ENCODE measurements at regions not wholly inside any gene's neighbourhood (a gene's known extent, or its start where the extent isn't known, plus 50 kb on each side); places are given as distances from the start of the nearest gene placed in this dataset.

DNA sequence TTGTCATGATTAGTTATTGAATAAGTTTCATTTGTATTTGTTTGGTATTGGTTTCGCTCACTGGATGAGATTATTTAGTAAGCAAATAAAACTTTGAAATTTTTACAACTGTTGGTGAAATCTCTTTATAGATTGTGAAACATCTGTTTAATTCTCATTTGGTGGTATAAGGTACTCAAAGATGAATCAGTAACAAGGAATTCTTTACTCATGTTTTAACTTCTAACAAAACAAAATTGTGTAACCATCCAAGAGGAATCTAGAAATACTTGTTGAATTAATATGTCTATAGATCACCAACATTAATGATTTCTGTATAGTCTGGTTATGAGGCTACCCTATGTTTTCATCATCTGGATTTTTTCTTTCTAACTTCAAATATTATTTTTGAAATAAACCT, 62.8 kb upstream of the USP25 start:
- TF ChIP-seq, protein P1, sequence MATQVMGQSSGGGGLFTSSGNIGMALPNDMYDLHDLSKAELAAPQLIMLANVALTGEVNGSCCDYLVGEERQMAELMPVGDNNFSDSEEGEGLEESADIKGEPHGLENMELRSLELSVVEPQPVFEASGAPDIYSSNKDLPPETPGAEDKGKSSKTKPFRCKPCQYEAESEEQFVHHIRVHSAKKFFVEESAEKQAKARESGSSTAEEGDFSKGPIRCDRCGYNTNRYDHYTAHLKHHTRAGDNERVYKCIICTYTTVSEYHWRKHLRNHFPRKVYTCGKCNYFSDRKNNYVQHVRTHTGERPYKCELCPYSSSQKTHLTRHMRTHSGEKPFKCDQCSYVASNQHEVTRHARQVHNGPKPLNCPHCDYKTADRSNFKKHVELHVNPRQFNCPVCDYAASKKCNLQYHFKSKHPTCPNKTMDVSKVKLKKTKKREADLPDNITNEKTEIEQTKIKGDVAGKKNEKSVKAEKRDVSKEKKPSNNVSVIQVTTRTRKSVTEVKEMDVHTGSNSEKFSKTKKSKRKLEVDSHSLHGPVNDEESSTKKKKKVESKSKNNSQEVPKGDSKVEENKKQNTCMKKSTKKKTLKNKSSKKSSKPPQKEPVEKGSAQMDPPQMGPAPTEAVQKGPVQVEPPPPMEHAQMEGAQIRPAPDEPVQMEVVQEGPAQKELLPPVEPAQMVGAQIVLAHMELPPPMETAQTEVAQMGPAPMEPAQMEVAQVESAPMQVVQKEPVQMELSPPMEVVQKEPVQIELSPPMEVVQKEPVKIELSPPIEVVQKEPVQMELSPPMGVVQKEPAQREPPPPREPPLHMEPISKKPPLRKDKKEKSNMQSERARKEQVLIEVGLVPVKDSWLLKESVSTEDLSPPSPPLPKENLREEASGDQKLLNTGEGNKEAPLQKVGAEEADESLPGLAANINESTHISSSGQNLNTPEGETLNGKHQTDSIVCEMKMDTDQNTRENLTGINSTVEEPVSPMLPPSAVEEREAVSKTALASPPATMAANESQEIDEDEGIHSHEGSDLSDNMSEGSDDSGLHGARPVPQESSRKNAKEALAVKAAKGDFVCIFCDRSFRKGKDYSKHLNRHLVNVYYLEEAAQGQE (tag by site-specific recombination; IDR thresholded peaks at IDR 0.05) = no peak
- TF ChIP-seq MZF1 (tag by site-specific recombination; IDR thresholded peaks at IDR 0.05; ENCODE audit: borderline replicate concordance) = no peak
- TF ChIP-seq, protein P2, sequence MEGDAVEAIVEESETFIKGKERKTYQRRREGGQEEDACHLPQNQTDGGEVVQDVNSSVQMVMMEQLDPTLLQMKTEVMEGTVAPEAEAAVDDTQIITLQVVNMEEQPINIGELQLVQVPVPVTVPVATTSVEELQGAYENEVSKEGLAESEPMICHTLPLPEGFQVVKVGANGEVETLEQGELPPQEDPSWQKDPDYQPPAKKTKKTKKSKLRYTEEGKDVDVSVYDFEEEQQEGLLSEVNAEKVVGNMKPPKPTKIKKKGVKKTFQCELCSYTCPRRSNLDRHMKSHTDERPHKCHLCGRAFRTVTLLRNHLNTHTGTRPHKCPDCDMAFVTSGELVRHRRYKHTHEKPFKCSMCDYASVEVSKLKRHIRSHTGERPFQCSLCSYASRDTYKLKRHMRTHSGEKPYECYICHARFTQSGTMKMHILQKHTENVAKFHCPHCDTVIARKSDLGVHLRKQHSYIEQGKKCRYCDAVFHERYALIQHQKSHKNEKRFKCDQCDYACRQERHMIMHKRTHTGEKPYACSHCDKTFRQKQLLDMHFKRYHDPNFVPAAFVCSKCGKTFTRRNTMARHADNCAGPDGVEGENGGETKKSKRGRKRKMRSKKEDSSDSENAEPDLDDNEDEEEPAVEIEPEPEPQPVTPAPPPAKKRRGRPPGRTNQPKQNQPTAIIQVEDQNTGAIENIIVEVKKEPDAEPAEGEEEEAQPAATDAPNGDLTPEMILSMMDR (tag by site-specific recombination; IDR thresholded peaks at IDR 0.05) = no peak
- TF ChIP-seq ZNF707 (tag by site-specific recombination; IDR thresholded peaks at IDR 0.05) = no peak
- TF ChIP-seq ZNF366 (tag by site-specific recombination; conservative IDR thresholded peaks at IDR 0.05) = no peak
- TF ChIP-seq, protein P3, sequence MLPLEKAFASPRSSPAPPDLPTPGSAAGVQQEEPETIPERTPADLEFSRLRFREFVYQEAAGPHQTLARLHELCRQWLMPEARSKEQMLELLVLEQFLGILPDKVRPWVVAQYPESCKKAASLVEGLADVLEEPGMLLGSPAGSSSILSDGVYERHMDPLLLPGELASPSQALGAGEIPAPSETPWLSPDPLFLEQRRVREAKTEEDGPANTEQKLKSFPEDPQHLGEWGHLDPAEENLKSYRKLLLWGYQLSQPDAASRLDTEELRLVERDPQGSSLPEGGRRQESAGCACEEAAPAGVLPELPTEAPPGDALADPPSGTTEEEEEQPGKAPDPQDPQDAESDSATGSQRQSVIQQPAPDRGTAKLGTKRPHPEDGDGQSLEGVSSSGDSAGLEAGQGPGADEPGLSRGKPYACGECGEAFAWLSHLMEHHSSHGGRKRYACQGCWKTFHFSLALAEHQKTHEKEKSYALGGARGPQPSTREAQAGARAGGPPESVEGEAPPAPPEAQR (tag by site-specific recombination; IDR thresholded peaks at IDR 0.05) = no peak
- no peak for TF ChIP-seq ZNF16 (tag by site-specific recombination; IDR thresholded peaks at IDR 0.05; ENCODE audit: low read depth)
- TF ChIP-seq, protein P4, sequence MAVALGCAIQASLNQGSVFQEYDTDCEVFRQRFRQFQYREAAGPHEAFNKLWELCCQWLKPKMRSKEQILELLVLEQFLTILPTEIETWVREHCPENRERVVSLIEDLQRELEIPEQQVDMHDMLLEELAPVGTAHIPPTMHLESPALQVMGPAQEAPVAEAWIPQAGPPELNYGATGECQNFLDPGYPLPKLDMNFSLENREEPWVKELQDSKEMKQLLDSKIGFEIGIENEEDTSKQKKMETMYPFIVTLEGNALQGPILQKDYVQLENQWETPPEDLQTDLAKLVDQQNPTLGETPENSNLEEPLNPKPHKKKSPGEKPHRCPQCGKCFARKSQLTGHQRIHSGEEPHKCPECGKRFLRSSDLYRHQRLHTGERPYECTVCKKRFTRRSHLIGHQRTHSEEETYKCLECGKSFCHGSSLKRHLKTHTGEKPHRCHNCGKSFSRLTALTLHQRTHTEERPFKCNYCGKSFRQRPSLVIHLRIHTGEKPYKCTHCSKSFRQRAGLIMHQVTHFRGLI (tag by site-specific recombination; IDR thresholded peaks at IDR 0.05) = no peak
- TF ChIP-seq ZNF335 (tag by site-specific recombination; conservative IDR thresholded peaks at IDR 0.05) = no peak
- TF ChIP-seq ZNF768 (tag by site-specific recombination; IDR thresholded peaks at IDR 0.05) = no peak
- no peak for TF ChIP-seq ZNF416 (tag by site-specific recombination; IDR thresholded peaks at IDR 0.05)
- no peak for TF ChIP-seq ZNF510 (tag by site-specific recombination; IDR thresholded peaks at IDR 0.05; ENCODE audit: insufficient replicate concordance)

Measured in HEK293 (cell line).